ENCODE measurements at regions not wholly inside any gene's neighbourhood (a gene's known extent, or its start where the extent isn't known, plus 50 kb on each side); places are given as distances from the start of the nearest gene placed in this dataset.

DNA sequence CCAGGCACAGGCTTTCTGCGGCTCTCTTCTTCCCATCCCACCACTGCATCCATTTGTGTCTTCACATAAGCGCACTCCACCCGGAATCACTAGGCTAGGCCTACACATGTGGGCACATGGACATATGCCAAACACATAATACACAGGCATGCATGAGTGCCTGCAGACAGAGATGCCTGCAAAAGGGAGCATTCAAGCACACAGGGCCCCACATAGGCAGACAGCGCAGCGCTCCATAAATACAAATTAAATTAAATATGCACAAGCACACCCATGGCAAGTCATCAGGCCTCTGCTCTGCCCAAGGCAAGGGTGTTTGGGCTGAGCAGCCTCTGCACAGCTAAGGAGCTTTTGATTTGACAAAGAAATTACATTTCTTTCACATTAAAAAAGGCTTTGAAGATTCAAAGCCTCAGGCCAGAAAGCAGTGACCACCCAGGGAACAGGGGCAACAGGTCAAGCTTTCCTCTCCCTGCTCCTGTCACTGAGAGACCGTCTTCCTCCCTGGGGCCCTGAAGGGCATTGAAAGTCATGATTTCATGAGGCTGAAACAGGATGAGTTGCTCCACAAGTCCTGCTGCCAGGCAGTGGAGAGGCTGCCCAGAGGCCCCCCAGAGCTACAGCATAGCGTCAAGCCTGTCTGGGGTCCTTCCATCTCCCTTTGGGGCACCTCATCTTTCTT is 134.2 kb upstream of the LRFN2 start:
- DNase-seq (ENCODE audit: low spot score): no peak

DNA sequence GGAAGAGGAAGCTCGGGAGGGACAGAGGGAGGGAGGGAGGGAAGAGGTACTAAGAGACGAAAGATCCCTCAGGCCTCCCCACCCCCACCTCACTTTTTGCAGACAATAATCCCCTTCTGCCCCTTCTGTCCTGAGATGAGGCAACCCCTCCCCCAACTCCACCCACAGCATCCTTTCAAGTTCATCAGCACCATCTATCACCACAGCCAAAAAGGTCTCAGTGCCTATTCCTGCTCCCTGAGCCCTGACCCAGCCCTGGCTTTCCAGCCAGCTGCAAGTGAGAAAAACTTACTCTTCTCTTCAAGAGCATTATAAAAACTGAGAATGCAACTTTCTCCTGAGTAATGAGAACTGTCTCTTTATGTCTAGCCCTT is 133.2 kb upstream of the LRFN2 start:
- DNase-seq (ENCODE audit: low spot score): no peak

GRCh38 chr6:40719671-40720374 is 132.7 kb upstream of the LRFN2 start:
- peak; percentile 28 for DNase-seq (ENCODE audit: low spot score)

- DNase-seq (ENCODE audit: low spot score): no peak
These were observed 131.2 kb upstream of the LRFN2 start for GRCh38 chr6:40718401-40718800.

DNA sequence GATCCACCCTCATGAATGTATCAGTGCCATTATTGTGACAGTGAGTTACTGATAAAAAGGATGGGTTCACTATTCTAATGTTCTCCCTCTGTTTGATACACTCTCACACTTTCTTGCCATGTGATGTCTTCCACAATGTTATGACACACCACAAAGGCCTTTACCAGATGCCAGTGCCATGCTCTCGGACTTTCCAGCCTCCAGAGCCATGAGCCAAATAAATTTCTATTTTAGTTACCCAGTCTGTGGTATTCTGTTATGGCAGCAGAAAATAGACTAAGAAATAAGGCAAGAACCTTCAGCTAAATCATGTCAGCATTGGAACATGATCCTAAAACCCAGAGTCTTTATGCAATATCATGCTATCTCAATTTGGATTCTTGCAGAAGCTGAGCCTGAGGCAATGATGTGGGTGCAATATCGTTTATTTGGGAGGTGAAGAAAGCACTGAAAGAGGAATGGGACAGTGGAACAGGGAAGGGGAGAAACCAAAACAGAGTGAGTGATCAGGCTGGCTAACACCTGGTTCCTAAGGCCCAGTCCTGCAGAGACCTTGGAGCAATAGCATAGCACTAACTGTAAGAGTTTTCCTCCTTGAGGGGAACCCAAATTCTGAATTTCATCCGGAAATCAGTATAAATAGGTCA is 130.4 kb upstream of the LRFN2 start:
- no peak for DNase-seq (ENCODE audit: low spot score)

DNA sequence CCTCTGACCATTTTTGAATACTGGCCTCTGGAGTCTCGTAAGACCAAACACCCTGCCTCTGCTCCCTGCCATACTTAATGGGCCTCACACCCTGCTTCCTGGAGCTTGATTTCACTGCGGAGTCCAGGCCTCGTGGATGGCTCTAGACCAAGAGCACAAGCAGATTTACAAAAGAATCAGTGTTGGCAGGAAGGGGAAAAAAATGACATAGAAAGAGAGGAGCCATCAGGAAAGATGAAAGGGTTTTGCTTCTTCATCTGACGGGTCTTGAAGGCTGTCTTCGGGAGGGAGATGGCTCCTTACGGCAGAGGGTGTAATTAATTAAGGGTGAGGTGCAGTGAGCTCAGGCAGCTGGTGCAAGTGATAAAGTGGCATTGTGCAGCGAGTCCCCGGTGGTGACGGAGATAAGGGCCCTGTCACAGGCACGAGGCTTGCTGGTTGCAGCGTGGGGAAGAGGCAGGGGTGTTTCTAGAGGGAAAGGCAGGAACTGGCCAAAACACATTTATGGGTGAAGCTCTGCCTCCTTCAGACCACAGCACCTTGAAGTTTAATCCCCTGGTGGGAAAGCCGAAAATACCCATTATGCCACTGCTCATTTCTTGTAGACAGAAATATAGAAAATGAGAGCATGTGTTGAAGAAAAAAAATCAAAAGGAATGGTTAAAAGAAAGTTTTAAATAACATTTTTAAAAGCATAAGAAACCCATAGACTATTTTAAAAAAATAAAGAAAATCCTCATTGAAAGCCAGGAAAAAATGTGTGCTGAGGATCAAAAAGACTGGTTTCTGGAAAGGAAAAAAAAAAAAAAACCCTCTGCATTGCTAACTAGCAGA is 128.6 kb upstream of the LRFN2 start:
- DNase-seq (ENCODE audit: low spot score): peak; percentile 91

GRCh38 chr6:40714576-40715564 is 127.7 kb upstream of the LRFN2 start:
- peak; percentile 68 for DNase-seq (ENCODE audit: low spot score)

- DNase-seq (ENCODE audit: low spot score): no peak
These were observed 127.0 kb upstream of the LRFN2 start for GRCh38 chr6:40714143-40714542.

DNA sequence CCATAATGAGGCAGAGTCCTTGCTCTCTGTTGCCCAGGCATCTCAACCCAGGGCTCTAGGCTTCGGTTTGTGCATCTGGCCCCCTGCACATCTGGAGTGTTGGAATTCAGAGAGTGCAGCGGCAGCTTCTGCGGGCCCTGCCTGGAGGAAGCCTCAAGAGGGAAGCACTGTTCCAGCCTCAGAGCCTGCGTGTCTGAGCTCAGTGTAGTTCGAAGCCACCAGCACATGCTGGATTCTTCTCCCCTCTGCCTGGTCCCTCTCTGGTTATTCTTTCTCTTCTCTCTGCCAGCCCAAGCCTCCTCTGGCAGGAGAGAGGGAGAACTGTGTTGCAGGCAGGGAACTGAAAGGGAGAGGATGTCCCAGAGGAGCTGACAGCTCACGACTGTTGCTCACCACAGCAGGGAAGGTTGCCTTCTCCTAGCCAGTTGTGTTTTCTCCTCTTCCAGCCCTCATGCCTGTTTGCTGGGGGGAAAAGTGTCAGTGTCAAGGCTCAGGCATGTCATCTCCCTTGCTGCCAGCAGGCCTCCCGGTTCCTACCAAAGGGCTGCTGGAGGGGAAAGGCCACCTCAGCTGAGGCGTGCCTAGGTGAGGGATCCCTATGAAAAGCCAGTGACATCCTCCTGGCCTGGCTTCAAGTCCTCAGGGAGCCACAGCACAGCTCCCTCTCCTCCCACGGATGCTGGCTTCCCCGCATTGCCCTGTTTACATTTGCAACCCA is 126.0 kb upstream of the LRFN2 start:
- peak; percentile 39 for DNase-seq (ENCODE audit: low spot score)

DNA sequence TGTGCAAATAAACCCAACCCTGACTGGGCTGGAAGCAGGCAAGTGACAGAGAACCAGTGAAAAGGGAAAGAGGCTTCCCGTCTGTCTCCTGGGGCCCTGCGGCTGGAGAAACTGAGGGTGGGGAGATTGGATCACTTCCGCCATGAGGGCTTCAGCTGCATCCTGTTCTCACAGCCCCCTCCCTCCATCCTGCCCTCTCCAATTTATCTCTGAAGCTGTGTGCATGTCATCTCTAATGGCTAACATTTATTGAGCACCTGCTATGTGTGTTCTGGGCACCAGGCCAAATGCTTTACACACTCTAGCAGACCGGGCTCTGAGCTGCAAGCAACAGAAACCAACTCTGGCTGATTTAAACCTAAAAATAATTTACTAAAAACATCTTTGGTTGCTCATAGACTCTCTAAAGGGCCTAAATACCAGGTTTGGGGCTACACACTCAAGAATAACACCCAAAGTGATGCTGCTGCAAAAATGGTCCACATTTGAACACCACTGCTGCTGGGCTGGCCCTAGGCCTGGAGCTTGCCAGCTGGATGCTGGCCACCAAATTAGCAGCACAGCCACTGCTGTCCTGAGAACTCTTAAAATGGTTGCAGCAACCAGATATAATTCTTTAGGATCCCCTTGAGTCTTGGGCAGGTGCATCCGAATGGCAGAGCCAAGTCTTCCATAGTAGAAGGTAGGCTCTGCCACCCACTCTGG is 123.6 kb upstream of the LRFN2 start:
- peak; percentile 57 for DNase-seq (ENCODE audit: low spot score)

GRCh38 chr6:40708049-40708448 is 120.9 kb upstream of the LRFN2 start:
- no peak for DNase-seq (ENCODE audit: low spot score)

DNA sequence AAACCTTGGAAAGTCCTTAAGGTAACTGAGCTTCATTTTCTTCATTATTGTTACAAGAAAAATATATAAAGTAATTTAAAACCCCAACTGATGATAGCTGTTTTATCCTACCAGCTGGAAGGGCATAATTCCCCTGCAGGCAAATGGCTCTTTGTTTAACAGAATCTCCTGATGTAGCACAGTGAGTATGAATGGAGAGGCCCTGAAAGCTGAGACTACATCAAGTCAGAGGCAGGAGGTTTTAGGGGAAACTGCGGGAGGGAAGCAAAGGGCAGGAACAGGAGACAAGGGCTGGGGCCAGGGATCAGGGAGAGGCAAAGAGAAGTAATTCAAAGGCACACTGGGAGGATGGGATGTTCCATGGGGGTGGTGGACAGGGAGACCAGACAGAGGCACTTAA is 119.0 kb upstream of the LRFN2 start:
- no peak for DNase-seq (ENCODE audit: low spot score)

- no peak for DNase-seq (ENCODE audit: low spot score)
These were observed 118.2 kb upstream of the LRFN2 start for GRCh38 chr6:40705354-40705753.

DNA sequence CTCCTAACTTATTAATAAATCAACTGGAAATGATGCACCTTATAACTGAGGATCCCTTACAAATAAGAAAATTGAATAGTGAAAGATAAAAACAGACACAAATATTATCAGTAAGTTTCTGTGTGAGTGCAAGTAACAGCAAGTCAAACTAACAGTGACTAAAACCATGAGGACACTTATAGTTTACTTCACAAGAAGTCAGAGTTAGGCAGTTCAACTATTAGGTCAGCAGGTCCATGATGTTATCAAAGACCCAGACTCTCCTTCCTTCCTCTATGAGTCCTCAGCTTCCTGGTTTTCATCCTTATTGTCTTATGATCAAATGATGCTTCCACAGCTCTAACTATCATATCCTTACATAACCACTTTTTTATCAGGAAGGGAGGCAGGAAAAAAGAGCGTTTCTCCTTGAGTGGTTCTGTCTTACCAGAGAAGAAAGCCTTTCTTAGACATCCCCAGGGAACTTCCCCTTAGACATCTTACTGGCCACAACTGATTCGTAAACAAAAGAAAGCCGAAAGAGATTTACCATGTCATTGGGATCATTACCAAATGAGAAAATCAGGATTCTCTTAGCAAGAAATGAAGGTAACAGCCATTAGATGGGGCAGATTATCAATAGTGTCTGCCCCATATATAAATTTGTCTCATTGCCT is 114.3 kb upstream of the LRFN2 start:
- no peak for DNase-seq (ENCODE audit: low spot score)

DNA sequence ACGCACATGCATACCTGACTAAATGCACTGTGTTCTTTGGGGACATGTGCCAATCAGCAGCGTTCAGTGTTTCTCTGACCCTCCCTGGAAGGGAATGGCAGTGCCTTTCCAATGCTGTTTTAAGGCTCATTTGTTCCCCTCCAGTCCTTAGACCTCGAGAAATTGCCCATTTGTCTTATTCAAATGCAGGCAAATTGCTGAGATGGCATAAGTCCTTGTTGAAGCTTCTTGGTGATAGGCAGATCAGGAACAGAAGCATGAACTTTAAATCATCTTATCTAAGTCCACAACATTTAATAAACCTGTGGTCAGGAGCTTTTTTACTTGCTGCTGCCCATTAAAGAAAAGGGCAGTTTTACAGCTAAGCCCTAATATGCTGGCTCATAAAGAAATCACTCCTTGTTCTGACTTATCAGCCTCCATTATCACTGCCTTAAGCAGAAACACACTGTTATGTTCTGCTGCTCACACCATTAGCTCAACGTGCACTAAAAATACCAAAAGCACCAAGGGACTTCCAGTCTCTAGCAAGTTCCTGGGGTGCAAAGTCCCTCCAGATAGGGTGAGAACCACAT is 112.9 kb upstream of the LRFN2 start:
- no peak for DNase-seq (ENCODE audit: low spot score)

DNA sequence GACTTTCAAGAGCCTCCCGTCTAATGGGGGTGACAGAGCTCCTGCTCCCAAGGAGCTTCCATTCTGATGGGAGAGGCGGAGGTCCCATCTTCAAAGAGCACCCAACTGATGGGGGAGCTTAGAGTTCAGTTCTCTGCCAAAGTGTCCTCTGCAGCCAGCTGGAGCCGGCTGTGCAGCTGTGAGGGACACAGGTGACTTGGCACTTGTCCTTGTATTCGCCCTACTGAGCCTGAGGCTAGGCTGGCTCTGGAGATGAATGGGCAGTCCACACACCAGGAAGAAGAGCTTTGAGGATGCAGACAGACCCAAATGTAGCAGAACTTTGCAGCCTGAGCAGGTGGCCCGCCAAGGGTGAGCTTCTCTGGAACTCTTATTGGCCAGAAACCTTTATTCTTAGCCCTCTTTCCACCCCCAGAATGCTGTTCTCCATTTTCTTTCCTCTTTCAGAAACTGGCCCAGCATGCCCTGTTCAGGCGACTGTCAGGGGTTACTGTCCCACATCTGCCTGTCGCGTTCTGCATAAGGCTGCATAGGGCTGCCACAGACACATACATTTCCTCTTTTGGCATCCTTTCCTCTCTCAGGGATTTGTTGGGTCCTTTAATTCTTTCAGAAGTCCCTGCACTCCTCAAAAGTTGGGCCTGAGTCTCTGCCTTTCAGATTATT is 108.7 kb upstream of the LRFN2 start:
- no peak for DNase-seq (ENCODE audit: low spot score)

DNA sequence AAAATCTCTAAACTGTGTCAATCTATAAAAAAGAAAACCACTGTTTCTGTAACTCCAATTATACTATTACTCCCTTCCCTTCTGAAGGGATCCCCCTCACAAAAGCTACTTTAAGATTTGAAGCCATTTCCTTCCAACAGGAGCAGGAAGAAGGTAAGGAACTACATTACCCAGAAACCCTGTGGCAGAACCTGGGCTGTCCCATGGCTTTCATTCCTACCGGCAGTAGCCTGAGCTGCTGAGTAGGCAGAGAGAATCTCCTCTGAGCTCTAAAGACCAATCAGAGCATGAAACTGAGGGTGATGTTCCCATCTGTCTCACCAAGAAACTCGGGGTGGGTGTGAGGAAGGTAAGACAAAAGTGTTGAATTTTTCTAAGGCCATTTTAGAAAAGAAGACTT is 108.0 kb upstream of the LRFN2 start:
- DNase-seq (ENCODE audit: low spot score): no peak

DNA sequence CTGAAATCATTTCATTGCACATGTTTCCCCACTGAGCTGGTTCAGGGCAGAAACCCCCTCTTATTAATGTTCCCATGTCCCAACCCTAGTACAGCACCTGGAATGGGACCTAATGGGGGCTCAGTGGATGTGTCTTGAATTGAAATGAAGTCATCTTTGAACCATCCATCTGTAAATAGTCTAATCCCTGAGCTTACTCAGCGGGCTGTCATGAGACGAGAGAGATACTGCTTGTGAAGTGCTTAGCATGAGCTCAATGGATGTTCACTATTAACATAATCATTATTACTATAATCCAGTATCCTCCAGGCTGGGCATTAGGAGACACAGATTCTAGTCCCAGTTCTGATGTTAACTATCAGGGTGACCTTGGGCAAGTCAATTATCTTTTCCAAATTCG is 106.6 kb upstream of the LRFN2 start:
- DNase-seq (ENCODE audit: low spot score): no peak

- DNase-seq (ENCODE audit: low spot score): no peak
These were observed 105.2 kb upstream of the LRFN2 start for GRCh38 chr6:40692337-40692736.
